GM19025 (cell line): ENCODE measurements at regions not wholly inside any gene's neighbourhood (a gene's known extent, or its start where the extent isn't known, plus 50 kb on each side); places are given as distances from the start of the nearest gene placed in this dataset.
"Not testable (repeated sequence)": the region's sequence is repeated elsewhere in the genome, so short reads cannot be mapped to it uniquely, and the experiment has no call there.

Experiments
- ATAC-seq: cut with Tn5 transposase; IDR thresholded peaks from one replicate; pipeline ENCODE4 v1.9.1; 2021; ENCODE audit warnings: mild to moderate bottlenecking, low read depth, moderate library complexity; ENCODE audit not compliant: unreplicated experiment

- no peak for ATAC-seq
Measured at GRCh38 chr4:100042235-100042634, 92.2 kb upstream of the H2AZ1 start.

- no peak for ATAC-seq
Measured at GRCh38 chr4:100041646-100042045, 91.6 kb upstream of the H2AZ1 start.

- ATAC-seq = no peak
Measured at GRCh38 chr4:100034023-100034664, 84.1 kb upstream of the H2AZ1 start.

GRCh38 chr4:100026066-100026465, 76.0 kb upstream of the H2AZ1 start:
- ATAC-seq = no peak

GRCh38 chr4:100023800-100024199, 73.7 kb upstream of the H2AZ1 start:
- ATAC-seq = no peak

GRCh38 chr4:100022792-100023222, 72.7 kb upstream of the H2AZ1 start:
- ATAC-seq = no peak

GRCh38 chr4:100019821-100020220, 69.7 kb upstream of the H2AZ1 start:
- no peak for ATAC-seq

GRCh38 chr4:100017637-100018310, 67.7 kb upstream of the H2AZ1 start:
- ATAC-seq = no peak

- ATAC-seq = no peak
Measured at GRCh38 chr4:100016191-100016590, 66.1 kb upstream of the H2AZ1 start.

GRCh38 chr4:100014616-100015015, 64.5 kb upstream of the H2AZ1 start:
- ATAC-seq = no peak

- ATAC-seq = no peak
Measured at GRCh38 chr4:100009490-100009889, 59.4 kb upstream of the H2AZ1 start.

GRCh38 chr4:100008048-100008447, 58.0 kb upstream of the H2AZ1 start:
- ATAC-seq = no peak

GRCh38 chr4:100006161-100006560, 56.1 kb upstream of the H2AZ1 start:
- not testable (repeated sequence) for ATAC-seq
